GM10248 (cell line): ENCODE measurements at regions not wholly inside any gene's neighbourhood (a gene's known extent, or its start where the extent isn't known, plus 50 kb on each side); places are given as distances from the start of the nearest gene placed in this dataset.

Source experiments
- CTCF ChIA-PET: fragments of 300-600 bp; sonication (Branson Sonifier 250); formaldehyde crosslinking; extraction: SDS; loops from one replicate; lab custom pipeline; 2021; ENCODE audit warnings: antibody characterized with exemption; lab: Yijun Ruan, JAX
- POLR2A ChIA-PET: fragments of 350-650 bp; sonication (Branson Sonifier 250); formaldehyde crosslinking; extraction: SDS; loops from one replicate; lab custom pipeline; 2020; ENCODE audit warnings: antibody characterized with exemption; lab: Yijun Ruan, JAX
- DNase-seq: peaks from one replicate; pipeline ENCODE4 v3.0.0; 2012; ENCODE audit errors: extremely low spot score
- TF ChIP-seq, protein P1 (sequence below): IDR thresholded peaks from 2 replicates; pipeline ENCODE4 v1.5.1; 2012; ENCODE audit warnings: mild to moderate bottlenecking, low read depth; ENCODE audit errors: extremely low read depth, missing control alignments, control extremely low read depth

DNA sequence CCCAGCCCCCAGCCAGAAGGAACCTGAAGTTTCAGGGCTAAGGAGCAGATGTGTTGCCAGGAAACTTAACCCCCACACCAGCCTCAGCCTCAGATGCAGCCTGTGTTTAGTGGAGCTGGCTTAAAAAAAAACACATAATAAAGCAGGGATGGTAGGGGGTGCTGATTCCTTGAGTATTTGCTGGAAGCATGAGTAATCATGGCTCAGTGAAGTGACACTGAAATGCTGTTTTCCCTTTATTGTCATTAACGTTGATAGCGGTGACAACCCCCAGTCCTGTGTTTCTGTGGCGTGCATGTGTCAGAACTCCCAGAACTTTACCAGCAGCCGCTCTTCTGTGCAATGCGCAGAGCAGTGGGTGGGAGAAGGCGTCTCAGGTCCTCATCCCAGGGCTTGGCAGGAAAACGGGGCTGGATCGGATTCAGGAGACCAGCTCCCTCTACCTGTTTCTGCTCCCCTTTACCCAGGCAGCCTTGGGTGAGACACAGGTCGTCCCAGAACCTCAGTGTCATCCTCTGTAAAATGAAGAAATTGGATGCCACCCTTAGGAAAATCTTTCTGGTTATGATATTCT lies 1282.1 kb downstream of the TBC1D22A start:
- DNase-seq: no peak
- POLR2A ChIA-PET: no interaction called here
- TF ChIP-seq, protein P1, sequence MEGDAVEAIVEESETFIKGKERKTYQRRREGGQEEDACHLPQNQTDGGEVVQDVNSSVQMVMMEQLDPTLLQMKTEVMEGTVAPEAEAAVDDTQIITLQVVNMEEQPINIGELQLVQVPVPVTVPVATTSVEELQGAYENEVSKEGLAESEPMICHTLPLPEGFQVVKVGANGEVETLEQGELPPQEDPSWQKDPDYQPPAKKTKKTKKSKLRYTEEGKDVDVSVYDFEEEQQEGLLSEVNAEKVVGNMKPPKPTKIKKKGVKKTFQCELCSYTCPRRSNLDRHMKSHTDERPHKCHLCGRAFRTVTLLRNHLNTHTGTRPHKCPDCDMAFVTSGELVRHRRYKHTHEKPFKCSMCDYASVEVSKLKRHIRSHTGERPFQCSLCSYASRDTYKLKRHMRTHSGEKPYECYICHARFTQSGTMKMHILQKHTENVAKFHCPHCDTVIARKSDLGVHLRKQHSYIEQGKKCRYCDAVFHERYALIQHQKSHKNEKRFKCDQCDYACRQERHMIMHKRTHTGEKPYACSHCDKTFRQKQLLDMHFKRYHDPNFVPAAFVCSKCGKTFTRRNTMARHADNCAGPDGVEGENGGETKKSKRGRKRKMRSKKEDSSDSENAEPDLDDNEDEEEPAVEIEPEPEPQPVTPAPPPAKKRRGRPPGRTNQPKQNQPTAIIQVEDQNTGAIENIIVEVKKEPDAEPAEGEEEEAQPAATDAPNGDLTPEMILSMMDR: no peak
- CTCF ChIA-PET: interaction anchor here (1.2 kb wide), 1 partner anchor 8 kb away, joined by 3 read pairs; no protein-coding TSS in a partner anchor

- no peak for DNase-seq
- TF ChIP-seq, protein P1: no peak
- ChIA-PET POLR2A (no interaction called here), CTCF (no interaction called here)
These were observed 1281.1 kb downstream of the TBC1D22A start for GRCh38 chr22:48043581-48043980.

DNA sequence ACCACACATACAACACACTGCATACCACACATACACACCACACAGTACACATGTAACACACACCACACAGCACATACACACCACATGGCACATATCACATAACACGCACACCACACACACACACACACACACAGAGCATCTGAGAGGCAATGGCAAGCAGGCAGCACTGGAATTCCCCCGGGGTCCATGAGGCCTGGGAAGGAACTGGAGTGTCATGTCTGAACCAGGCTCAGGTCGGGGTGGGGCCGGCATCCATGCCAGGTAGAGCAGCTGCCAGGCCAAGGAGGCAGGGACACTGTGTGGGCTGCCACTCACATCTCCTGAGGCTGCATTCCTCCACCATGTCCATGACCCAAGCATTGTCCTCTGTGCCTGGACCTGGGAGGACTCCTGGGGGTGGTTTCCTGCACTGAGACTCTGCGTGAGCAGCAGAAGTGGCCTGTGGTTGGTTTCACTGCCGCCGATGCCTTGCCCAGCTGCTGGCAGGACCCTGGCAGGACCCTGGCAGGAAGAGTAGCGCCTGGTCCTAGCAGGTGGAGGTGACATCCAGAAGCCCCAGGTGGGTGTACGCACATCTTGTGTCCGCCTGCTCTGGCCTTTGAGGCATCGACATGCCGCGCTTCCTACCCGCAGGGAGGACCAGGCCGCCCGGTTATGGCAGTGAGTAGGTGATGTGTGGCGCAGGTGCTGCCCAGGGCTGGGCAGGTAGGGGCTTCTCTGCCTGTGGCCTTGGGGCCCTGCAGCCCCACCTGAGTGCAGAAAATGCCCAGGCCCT lies 1280.4 kb downstream of the TBC1D22A start:
- POLR2A ChIA-PET: no interaction called here
- TF ChIP-seq, protein P1: no peak
- CTCF ChIA-PET: no interaction called here
- no peak for DNase-seq

- TF ChIP-seq, protein P1: no peak
- no peak for DNase-seq
- ChIA-PET CTCF (no interaction called here), POLR2A (no interaction called here)
These were observed 1276.9 kb downstream of the TBC1D22A start for GRCh38 chr22:48039326-48039725.

DNA sequence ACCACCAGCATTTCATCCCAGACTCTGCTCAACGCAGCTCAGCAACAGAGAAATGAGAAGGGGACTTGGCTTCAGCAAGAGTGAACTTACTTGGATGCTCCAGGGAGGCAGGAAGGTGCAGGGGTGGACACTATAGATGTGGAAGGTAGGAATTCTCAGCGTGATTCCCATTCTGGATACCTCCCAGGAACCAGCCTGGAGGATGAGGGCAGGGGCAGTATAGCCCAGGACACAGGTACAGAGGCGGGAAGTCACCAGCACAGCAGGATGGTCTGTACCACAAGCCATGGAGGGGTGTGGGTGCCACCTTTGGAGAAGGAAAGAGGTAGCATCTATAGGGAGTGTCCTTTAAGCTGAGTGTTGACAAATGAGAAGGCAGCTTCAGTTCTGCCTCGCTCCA lies 1275.2 kb downstream of the TBC1D22A start:
- no peak for DNase-seq
- ChIA-PET CTCF (interaction anchor here (1.4 kb wide), 1 partner anchor 476 kb away, joined by 3 read pairs; no protein-coding TSS in a partner anchor), POLR2A (no interaction called here)
- TF ChIP-seq, protein P1: no peak

DNA sequence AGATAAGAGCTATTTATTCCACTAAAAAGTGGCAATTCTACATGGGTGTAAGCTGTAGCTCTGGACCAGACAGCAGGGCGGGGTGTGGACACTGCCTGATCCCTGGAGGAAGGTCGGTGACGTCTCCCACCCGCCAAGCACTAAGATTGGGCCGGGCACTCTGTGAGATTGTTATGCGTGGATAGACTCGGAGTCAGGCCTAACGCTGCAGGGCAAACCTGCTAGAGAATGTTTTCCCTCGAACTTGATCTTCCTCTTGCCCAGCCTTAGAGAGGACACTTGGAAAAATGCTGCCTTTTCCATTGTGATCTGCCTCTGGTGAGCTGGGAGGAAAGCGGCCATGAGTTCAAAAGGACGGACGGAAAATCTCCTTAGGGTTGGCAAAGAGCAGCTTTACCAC lies 1273.4 kb downstream of the TBC1D22A start:
- ChIA-PET POLR2A (no interaction called here), CTCF (interaction anchor here (1.1 kb wide), 1 partner anchor 9 kb away, joined by 3 read pairs; no protein-coding TSS in a partner anchor)
- TF ChIP-seq, protein P1: no peak
- DNase-seq: no peak
